ENCODE measurements at regions not wholly inside any gene's neighbourhood (a gene's known extent, or its start where the extent isn't known, plus 50 kb on each side); places are given as distances from the start of the nearest gene placed in this dataset.
"Not testable (repeated sequence)": the region's sequence is repeated elsewhere in the genome, so short reads cannot be mapped to it uniquely, and the experiment has no call there.

DNA sequence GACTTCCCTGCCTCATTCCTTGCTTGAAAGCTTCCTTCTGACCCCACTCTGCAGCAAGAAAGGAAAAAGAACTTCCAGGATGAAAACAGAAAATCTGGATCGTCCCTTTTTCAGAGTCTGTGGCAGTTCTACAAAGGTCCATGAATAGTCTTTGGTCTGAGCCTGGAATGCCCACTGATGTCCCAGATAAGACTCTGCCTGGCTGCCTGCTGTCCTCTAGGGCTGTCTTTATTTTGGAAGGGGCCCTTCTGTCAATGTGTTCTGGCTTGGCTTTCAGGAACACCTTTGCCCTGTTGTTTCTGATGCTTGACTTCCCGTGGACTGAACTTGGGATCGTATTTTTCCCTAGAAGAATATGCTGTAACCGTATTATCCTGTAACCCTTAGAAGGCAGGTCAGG lies 114.7 kb upstream of the LNX1 start:
- no peak overlapping the region for H3K4me3 ChIP-seq (ENCODE audit: low read length)
- TF ChIP-seq, protein P1, sequence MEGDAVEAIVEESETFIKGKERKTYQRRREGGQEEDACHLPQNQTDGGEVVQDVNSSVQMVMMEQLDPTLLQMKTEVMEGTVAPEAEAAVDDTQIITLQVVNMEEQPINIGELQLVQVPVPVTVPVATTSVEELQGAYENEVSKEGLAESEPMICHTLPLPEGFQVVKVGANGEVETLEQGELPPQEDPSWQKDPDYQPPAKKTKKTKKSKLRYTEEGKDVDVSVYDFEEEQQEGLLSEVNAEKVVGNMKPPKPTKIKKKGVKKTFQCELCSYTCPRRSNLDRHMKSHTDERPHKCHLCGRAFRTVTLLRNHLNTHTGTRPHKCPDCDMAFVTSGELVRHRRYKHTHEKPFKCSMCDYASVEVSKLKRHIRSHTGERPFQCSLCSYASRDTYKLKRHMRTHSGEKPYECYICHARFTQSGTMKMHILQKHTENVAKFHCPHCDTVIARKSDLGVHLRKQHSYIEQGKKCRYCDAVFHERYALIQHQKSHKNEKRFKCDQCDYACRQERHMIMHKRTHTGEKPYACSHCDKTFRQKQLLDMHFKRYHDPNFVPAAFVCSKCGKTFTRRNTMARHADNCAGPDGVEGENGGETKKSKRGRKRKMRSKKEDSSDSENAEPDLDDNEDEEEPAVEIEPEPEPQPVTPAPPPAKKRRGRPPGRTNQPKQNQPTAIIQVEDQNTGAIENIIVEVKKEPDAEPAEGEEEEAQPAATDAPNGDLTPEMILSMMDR (conservative IDR thresholded peaks at IDR 0.05; ENCODE audit: low read depth, low read length) = peak; percentile 0
- no peak for DNase-seq (ENCODE audit: low read depth)

DNA sequence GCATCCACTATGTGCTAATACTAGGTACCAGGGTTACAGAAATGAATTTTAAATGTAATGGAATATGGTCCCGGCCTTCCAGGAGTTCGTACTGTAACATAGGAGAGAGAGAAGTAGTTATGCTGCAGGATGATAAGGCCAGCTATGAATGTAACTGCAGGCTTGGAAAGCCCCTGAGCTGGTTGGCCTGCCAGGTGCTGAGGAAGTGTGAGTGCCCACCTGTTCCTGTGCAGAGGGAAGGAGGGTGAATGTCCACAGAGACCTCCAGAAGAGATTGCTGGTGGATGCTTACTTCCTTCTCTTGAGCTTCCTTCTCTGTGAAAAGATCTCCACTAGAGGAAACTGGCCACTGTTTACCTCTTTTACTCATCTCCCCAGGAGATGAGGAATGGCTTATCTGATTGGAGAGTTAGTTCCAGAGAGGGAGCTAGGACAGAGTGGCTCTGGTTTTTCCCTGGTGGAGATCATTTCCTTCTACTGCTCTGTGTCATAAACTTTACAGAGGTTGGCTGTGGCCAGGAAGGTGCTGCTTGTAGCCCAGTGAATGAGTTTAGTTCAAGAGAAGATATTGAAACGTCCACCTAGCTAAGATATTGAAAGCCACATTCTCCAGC lies 114.0 kb upstream of the LNX1 start:
- no peak overlapping the region for H3K4me3 ChIP-seq (ENCODE audit: low read length)
- DNase-seq (ENCODE audit: low read depth) = no peak
- TF ChIP-seq, protein P1 (conservative IDR thresholded peaks at IDR 0.05; ENCODE audit: low read depth, low read length) = no peak

DNA sequence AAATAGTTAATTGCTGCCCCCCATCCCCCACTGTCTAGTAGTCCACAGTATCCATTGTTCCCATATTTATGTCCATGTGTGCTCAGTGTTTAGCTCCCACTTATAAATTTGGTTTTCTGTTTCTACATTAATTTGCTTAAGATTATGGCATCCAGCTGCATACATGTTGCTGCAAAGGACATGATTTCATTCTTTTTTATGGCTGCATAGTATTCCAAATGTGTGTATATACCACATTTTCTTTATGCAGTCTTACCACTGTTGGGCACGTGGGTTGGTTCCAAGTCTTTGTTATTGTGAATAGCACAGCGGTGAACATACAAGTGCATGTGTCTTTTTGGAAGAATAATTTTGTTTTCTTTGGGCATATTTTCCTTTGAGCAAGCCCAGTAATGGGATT lies 113.0 kb upstream of the LNX1 start:
- no peak overlapping the region for H3K4me3 ChIP-seq (ENCODE audit: low read length)
- DNase-seq (ENCODE audit: low read depth) = no peak
- TF ChIP-seq, protein P1 (conservative IDR thresholded peaks at IDR 0.05; ENCODE audit: low read depth, low read length) = no peak

DNA sequence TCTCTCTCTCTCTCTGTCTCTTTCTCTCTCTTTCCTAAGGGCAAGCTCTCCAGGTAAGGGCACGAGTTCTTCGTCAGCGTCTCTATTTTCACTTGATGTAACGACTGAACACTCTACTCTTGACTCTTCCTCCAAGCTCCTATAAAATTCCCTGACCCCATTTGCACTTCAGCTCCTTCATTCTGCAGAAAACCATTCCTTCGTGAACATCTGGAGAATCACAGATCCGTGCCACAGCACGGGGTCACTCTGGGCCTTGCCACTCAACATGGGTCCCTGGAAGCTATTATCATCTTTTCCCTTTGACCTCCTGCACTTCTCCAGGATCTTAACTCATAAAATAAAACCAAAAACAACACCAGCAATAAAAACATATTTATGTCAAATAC lies 112.0 kb upstream of the LNX1 start:
- H3K4me3 ChIP-seq (ENCODE audit: low read length) = no peak overlapping the region
- no peak for DNase-seq (ENCODE audit: low read depth)
- TF ChIP-seq, protein P1 (conservative IDR thresholded peaks at IDR 0.05; ENCODE audit: low read depth, low read length) = no peak

DNA sequence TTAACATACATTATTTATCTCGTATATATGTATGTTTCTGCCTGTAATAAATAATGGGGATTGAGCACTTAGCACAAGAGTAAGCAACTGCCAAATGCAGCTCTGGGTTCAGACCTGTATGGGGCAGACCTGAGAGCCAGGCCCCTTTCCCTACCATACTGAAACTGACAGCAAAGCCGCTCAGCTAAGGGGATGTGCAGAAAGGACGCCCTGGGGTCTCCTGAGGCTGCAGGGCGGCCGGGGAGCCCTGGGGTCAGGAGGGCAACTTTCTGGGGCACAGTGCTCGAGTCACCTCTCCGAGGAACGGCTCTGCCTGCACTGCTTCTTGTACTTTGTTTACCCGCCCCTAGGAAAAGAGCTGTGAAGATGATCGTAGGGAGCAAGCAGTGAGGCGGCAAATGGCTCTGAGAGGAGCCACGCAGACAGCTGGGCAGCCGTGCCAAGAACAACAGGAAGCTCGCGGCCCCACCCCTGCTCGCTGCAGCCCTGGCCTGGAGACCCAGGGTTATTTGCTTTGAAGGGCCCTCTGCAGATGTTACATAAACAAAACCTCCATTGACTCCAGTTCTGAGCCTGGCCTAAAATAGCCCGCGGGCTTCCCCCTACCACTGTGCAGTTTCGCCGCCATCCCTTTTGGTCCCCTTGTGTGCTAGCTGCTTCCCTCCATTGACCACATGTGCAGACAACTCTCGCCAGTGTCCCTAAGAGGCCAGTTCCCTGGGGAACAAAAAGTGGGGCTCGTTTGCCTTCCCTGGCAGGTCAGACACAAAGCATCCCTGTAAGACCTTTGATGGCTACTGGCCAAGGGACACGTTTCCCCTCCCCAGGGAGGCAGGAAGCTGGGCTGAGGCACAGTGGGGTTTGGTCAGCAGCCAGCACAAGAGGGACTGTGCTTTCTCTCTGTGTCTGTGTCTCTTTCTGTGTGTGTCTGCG lies 111.3 kb upstream of the LNX1 start:
- peak overlapping the region; percentile 6 for H3K4me3 ChIP-seq (ENCODE audit: low read length)
- DNase-seq (ENCODE audit: low read depth) = no peak
- TF ChIP-seq, protein P1 (conservative IDR thresholded peaks at IDR 0.05; ENCODE audit: low read depth, low read length) = peak; percentile 20

DNA sequence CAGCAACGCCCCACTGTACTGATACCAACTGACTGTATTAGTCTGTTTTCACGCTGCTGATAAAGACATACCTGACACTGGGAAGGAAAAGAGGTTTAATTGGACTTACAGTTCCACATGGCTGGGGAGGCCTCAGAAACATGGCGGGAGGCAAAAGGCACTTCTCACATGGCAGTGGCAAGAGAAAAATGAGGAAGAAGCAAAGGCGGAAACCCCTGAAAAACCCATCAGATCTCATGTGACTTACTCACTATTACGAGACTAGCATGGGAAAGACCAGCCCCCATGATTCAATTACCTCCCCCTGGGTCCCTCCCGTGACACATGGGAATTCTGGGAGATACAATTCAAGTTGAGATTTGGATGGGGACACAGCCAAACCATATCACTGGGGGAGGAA lies 110.0 kb upstream of the LNX1 start:
- DNase-seq (ENCODE audit: low read depth); H3K4me3 ChIP-seq (ENCODE audit: low read length): not testable (repeated sequence)

DNA sequence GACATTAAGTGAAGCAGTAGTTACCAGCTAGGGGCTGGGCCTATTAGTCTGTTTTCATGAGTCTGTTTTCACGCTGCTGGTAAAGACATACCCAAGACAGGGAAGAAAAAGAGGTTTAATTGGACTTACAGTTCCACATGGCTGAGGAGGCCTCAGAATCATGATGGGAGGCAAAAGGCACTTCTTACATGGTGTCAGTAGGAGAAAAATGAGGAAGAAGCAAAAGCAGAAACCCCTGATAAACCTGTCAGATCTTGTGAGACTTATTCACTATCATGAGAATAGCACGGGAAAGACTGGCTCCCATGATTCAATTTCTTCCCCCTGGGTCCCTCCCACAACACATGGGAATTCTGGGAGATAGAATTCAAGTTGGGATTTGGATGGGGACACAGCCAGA lies 108.0 kb upstream of the LNX1 start:
- not testable (repeated sequence) for DNase-seq (ENCODE audit: low read depth); H3K4me3 ChIP-seq (ENCODE audit: low read length)

Data from retinal pigment epithelial cell (primary cell).